ENCODE measurements at regions not wholly inside any gene's neighbourhood (a gene's known extent, or its start where the extent isn't known, plus 50 kb on each side); places are given as distances from the start of the nearest gene placed in this dataset.

- no peak for TF ChIP-seq CTCF (IDR thresholded peaks at IDR 0.05; ENCODE audit: extremely low read depth, low read depth, low read length)
- Histone ChIP-seq H3K79me2 (ENCODE audit: insufficient read depth, low read length) (no peaks in the 10 kb centered on the region), H2AFZ (ENCODE audit: low read length) (no peak overlapping the region), H3K4me1 (ENCODE audit: insufficient read depth, low read length) (no peaks in the 10 kb centered on the region), H3K27ac (ENCODE audit: low read depth, low read length) (no peak overlapping the region), H4K20me1 (ENCODE audit: insufficient read depth, low read length) (no peaks in the 10 kb centered on the region), H3K27me3 (ENCODE audit: insufficient read depth, low read length) (no peaks in the 10 kb centered on the region), H3K4me2 (ENCODE audit: insufficient read depth, low read length) (no peak overlapping the region), H3K9me3 (ENCODE audit: low read depth, low read length) (no peaks in the 10 kb centered on the region), H3K36me3 (ENCODE audit: insufficient read depth, low read length) (no peaks in the 10 kb centered on the region), H3K4me3 (ENCODE audit: insufficient read depth, low read length) (no peak overlapping the region)
- no peak for DNase-seq (ENCODE audit: insufficient read length, low spot score, missing footprints)
Observed at GRCh38 chr16:74101379-74102137, 195.1 kb upstream of the PSMD7 start.

- Histone ChIP-seq H3K36me3 (ENCODE audit: insufficient read depth, low read length) (no peaks in the 10 kb centered on the region), H3K4me1 (ENCODE audit: insufficient read depth, low read length) (no peaks in the 10 kb centered on the region), H4K20me1 (ENCODE audit: insufficient read depth, low read length) (no peaks in the 10 kb centered on the region), H3K27ac (ENCODE audit: low read depth, low read length) (no peak overlapping the region), H2AFZ (ENCODE audit: low read length) (no peak overlapping the region), H3K4me3 (ENCODE audit: insufficient read depth, low read length) (no peak overlapping the region), H3K4me2 (ENCODE audit: insufficient read depth, low read length) (no peak overlapping the region), H3K27me3 (ENCODE audit: insufficient read depth, low read length) (no peaks in the 10 kb centered on the region), H3K79me2 (ENCODE audit: insufficient read depth, low read length) (no peaks in the 10 kb centered on the region), H3K9me3 (ENCODE audit: low read depth, low read length) (no peaks in the 10 kb centered on the region)
- TF ChIP-seq CTCF (IDR thresholded peaks at IDR 0.05; ENCODE audit: extremely low read depth, low read depth, low read length), result no peak
- DNase-seq (ENCODE audit: insufficient read length, low spot score, missing footprints), result no peak
Observed at GRCh38 chr16:74100395-74101326, 196.0 kb upstream of the PSMD7 start.

- H3K4me2 ChIP-seq (ENCODE audit: insufficient read depth, low read length), result no peak overlapping the region
- no peak overlapping the region for H3K4me3 ChIP-seq (ENCODE audit: insufficient read depth, low read length)
- no peaks in the 10 kb centered on the region for H4K20me1 ChIP-seq (ENCODE audit: insufficient read depth, low read length)
- no peaks in the 10 kb centered on the region for H3K4me1 ChIP-seq (ENCODE audit: insufficient read depth, low read length)
- H3K9me3 ChIP-seq (ENCODE audit: low read depth, low read length), result no peaks in the 10 kb centered on the region
- no peaks in the 10 kb centered on the region for H3K79me2 ChIP-seq (ENCODE audit: insufficient read depth, low read length)
- DNase-seq (ENCODE audit: insufficient read length, low spot score, missing footprints), result no peak
- no peaks in the 10 kb centered on the region for H3K36me3 ChIP-seq (ENCODE audit: insufficient read depth, low read length)
- TF ChIP-seq CTCF (IDR thresholded peaks at IDR 0.05; ENCODE audit: extremely low read depth, low read depth, low read length), result no peak
- H2AFZ ChIP-seq (ENCODE audit: low read length), result no peak overlapping the region
- no peak overlapping the region for H3K27ac ChIP-seq (ENCODE audit: low read depth, low read length)
- H3K27me3 ChIP-seq (ENCODE audit: insufficient read depth, low read length), result no peaks in the 10 kb centered on the region
Observed at GRCh38 chr16:74099530-74099929, 197.1 kb upstream of the PSMD7 start.

- Histone ChIP-seq H3K27me3 (ENCODE audit: insufficient read depth, low read length) (no peaks in the 10 kb centered on the region), H3K4me3 (ENCODE audit: insufficient read depth, low read length) (no peak overlapping the region), H4K20me1 (ENCODE audit: insufficient read depth, low read length) (no peaks in the 10 kb centered on the region), H3K36me3 (ENCODE audit: insufficient read depth, low read length) (no peaks in the 10 kb centered on the region), H2AFZ (ENCODE audit: low read length) (no peak overlapping the region), H3K27ac (ENCODE audit: low read depth, low read length) (no peak overlapping the region), H3K4me1 (ENCODE audit: insufficient read depth, low read length) (no peaks in the 10 kb centered on the region), H3K79me2 (ENCODE audit: insufficient read depth, low read length) (no peaks in the 10 kb centered on the region), H3K4me2 (ENCODE audit: insufficient read depth, low read length) (no peak overlapping the region), H3K9me3 (ENCODE audit: low read depth, low read length) (no peaks in the 10 kb centered on the region)
- DNase-seq (ENCODE audit: insufficient read length, low spot score, missing footprints), result no peak
- no peak for TF ChIP-seq CTCF (IDR thresholded peaks at IDR 0.05; ENCODE audit: extremely low read depth, low read depth, low read length)
Observed at GRCh38 chr16:74094962-74095361, 201.7 kb upstream of the PSMD7 start.
